Erythroblast (primary cell): ENCODE measurements at regions not wholly inside any gene's neighbourhood (a gene's known extent, or its start where the extent isn't known, plus 50 kb on each side); places are given as distances from the start of the nearest gene placed in this dataset.
A peak's percentile ranks its signal among the peaks of the same experiment; 100 is the strongest.

ENCODE experiments used
- DNase-seq, 2 experiments: peaks; one replicate each; lab custom pipeline; 2025; lab: John Stamatoyannopoulos, UW
- GATA1 ChIP-seq: IDR thresholded peaks from 2 replicates; pipeline ENCODE4 v1.6.1; 2011; ENCODE audit warnings: low read depth, mild to moderate bottlenecking, control low read depth, low read length, moderate library complexity
- POLR2A ChIP-seq: IDR thresholded peaks from 2 replicates; pipeline ENCODE4 v1.6.1; 2011; ENCODE audit warnings: mild to moderate bottlenecking, low read length

GRCh38 chr6:147054158-147054557, 150.1 kb upstream of the STXBP5 start:
- TF ChIP-seq GATA1 (no peak), POLR2A (no peak)
- peak in 1 of 2 experiments; percentile 8 for DNase-seq

GRCh38 chr6:147054871-147055270, 149.3 kb upstream of the STXBP5 start:
- DNase-seq = no peak
- no peak for TF ChIP-seq GATA1
- TF ChIP-seq POLR2A = no peak

GRCh38 chr6:147055821-147056392, 148.3 kb upstream of the STXBP5 start:
- DNase-seq = no peak
- no peak for TF ChIP-seq POLR2A
- no peak for TF ChIP-seq GATA1

- no peak for DNase-seq
These were observed 147.0 kb upstream of the STXBP5 start for GRCh38 chr6:147057188-147057587.

GRCh38 chr6:147057705-147058342, 146.4 kb upstream of the STXBP5 start:
- DNase-seq = no peak
- TF ChIP-seq POLR2A (no peak), GATA1 (no peak)

More at GRCh38 chr6:147057188-147057587, 147.0 kb upstream of the STXBP5 start:
- TF ChIP-seq POLR2A (no peak), GATA1 (no peak)

- TF ChIP-seq GATA1 (no peak), POLR2A (no peak)
- DNase-seq = no peak
These were observed 145.3 kb upstream of the STXBP5 start for GRCh38 chr6:147058786-147059385.

GRCh38 chr6:147060636-147061035, 143.6 kb upstream of the STXBP5 start:
- no peak for TF ChIP-seq GATA1
- TF ChIP-seq POLR2A = no peak
- DNase-seq = no peak

- no peak for TF ChIP-seq GATA1
- no peak for TF ChIP-seq POLR2A
- DNase-seq = no peak
These were observed 143.0 kb upstream of the STXBP5 start for GRCh38 chr6:147061252-147061651.

GRCh38 chr6:147063469-147064031, 140.7 kb upstream of the STXBP5 start:
- DNase-seq = no peak
- no peak for TF ChIP-seq GATA1
- TF ChIP-seq POLR2A = no peak

GRCh38 chr6:147065786-147066185, 138.4 kb upstream of the STXBP5 start:
- DNase-seq = no peak
- TF ChIP-seq GATA1 = no peak
- no peak for TF ChIP-seq POLR2A

GRCh38 chr6:147067184-147067583, 137.0 kb upstream of the STXBP5 start:
- DNase-seq = no peak
- TF ChIP-seq POLR2A = no peak
- TF ChIP-seq GATA1 = no peak

GRCh38 chr6:147071776-147072175, 132.4 kb upstream of the STXBP5 start:
- DNase-seq = no peak
- no peak for TF ChIP-seq POLR2A
- no peak for TF ChIP-seq GATA1

- no peak for DNase-seq
- TF ChIP-seq GATA1 (no peak), POLR2A (no peak)
These were observed 128.8 kb upstream of the STXBP5 start for GRCh38 chr6:147075381-147075780.

- TF ChIP-seq GATA1 = no peak
- no peak for TF ChIP-seq POLR2A
- DNase-seq = no peak
These were observed 127.0 kb upstream of the STXBP5 start for GRCh38 chr6:147077251-147077650.
